CD1c-positive myeloid dendritic cell (primary cell): ENCODE measurements at regions not wholly inside any gene's neighbourhood (a gene's known extent, or its start where the extent isn't known, plus 50 kb on each side); places are given as distances from the start of the nearest gene placed in this dataset.
A peak's percentile ranks its signal among the peaks of the same experiment; 100 is the strongest.

Experiments
- DNase-seq: peaks from one replicate; pipeline ENCODE4 v3.0.0-alpha.2; 2016; ENCODE audit errors: extremely low spot score

GRCh38 chr9:20117986-20118385, 329.1 kb upstream of the SLC24A2 start:
- peak; percentile 4 for DNase-seq

DNA sequence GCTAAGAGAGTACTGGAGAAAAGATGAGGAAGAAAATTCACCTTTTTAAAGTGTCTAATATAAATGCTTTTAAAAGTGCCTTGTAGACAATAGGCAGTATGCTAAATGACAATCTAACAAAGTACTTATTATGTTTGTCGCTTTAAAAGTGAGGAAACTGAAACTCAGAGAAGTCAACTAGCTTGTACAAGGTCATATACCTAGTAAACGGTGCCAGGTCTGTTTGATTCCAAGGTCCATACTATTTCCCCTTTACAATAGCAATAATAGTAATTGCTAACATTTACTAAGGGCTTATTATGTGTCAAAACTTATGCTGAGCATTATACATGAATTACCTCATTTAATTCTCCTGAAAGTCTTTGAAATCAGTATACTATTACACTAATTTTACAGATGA, 328.6 kb upstream of the SLC24A2 start:
- DNase-seq = no peak

DNA sequence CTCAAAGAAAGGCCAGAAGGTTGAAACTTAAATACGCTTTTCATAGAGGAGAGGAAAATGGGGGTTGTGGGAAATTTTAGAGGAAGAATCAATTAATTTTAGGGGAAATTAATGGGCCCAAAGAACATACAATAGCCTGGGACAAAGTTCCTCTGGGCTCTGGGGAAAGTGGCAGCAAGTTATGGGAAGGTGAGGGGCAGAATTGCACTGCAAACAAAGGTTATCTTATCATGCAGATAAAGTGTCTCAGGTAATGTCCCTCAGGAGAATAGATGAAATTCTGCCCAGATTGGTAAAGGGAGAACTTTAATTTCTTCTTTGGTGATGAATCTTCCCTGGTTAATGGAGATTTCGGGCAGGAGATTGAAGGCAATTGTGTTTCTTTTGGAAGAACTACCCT, 326.1 kb upstream of the SLC24A2 start:
- DNase-seq = no peak

DNA sequence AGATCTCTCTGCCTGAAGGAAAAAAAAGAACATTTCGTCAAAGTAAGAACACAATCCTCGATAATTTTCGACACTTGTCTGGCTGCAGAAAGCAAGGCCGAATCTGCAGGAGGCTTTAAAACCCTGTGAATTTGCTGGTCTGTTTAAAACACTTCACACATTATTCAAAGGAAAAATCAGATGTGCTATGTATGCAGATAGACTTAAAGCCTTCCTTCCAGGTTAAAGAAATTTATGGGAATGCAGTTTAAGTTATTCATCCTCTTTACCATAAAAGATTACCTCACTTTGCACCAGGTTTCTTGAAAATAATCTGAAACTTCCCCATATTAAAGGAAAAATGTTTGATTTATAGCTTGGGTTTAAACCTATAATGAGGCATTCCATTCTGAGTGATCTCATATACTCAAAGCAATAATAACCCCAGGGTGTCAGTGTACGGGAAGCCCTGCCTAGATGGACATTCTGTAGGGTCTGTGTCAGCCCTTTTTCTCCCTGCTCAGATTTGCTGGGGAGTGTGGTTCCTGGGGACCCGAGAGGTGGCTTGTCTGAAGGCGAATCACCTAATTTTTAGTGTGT, 323.5 kb upstream of the SLC24A2 start:
- no peak for DNase-seq

DNA sequence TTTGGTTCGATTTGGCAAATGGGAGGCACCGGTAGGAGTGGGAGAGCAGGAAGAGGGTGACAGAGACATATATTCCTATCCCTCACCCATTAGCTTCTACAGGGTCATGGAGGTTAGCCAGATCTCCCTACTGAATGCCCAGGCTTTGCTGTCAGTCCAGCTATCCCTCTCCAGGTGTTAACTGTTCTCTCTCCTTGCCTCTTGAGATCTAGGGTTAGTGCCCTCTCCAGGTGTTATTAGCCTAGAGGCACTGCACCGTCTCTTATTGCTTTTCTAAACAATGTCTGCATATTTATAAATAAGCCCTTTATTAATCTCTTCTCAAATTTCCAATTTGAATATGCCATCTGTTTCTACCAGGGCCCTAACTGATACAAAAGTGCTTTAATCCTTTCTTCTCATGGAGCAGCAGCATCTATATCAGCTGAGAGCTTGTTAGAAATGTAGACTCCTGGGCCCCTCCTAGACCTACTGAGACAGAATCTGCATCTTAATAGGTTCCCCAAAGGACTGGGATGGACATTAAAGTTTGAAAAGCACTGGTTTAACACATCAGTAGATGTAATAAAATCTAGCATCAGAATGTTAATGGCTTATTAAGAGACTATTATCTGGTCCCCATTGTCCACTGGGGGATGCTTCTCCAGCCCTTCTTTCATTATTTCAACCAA, 322.5 kb upstream of the SLC24A2 start:
- no peak for DNase-seq

DNA sequence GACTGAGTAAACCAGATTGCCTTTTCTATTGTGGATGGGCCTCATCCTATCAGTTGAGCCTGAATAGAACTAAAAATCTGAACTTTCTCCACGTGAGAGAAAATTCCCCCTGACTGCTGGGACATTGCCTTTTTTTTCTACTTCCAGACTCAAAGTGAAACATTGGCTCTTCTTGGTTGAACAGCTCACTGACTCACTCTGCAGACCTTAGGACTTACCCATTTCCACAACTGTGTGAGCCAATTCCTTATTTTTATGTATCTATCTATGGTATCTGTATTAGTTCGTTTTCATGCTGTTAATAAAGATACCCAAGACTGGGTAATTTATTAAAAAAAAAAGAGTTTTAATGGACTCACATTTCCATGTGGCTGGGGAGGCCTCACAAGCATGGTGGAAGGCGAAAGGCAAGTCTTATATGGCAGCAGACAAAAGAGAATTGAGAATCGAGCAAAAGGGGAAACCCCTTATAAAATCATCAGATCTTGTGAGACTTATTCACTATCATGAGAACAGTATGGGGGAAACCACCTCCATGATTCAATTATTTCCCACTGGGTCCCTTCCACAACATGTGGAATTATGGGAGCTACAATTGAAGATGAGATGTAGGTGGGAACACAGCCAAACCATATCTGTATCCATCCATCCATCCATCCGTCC, 306.7 kb upstream of the SLC24A2 start:
- DNase-seq = no peak

DNA sequence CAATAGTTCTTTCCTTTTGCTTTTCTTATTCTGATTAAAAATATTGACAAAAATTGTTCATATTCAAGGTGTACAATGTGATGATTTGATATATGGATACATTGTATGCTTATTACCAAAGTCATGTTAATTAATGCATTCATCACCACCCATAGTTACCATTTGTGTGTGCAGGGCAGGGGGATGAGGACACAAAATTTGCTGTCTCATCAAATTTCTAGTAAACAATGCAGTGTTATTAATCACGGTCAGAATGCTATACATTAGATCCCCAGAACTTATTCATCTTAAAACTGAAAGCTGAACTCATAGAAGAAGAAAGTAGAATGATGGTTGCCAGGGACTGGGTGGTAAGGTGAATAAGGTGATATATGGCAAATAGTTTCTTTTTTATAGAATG, 303.7 kb upstream of the SLC24A2 start:
- DNase-seq = no peak

- no peak for DNase-seq
These were observed 298.6 kb upstream of the SLC24A2 start for GRCh38 chr9:20087481-20087880.

GRCh38 chr9:20085842-20086241, 297.0 kb upstream of the SLC24A2 start:
- DNase-seq = no peak

DNA sequence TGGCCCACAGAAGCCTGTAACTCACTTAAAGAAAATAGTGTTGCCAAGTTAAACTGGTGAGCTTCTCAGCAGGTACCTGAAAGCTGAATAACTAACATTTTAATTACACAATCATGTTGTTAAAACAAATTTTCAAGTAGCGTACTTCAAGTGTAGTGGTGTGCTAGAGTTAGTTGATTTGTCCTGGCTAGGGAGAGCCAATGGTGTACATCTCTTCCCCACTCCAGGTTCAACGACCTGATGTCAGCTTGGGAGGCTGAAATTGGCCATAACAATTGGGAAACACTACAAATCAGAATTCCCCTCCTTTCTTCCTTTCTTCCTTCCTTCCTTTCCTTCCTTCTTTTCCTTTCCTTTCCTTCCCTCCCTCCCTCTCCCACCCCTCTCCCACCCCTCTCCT, 295.3 kb upstream of the SLC24A2 start:
- no peak for DNase-seq

GRCh38 chr9:20083390-20083789, 294.6 kb upstream of the SLC24A2 start:
- DNase-seq = no peak

GRCh38 chr9:20082831-20083230, 294.0 kb upstream of the SLC24A2 start:
- DNase-seq = no peak

DNA sequence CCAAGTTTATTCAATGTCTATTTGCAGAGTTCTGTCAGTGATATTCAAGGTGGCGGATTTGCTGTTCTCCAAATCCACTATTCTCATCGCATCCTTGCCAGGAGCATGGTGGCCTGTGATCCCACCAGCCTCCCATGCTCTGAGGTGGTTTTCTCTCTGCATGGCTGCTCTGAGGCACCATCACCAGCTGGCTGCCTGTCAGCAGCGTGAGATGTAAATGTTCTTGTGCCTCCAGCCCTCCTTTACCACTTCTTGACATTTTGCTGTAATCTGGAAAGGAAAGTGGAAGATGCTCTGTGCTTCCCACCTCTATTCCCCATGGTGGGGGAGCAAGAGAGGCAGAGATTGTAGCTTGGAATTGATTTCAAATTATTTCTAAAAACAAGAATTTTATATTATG, 293.6 kb upstream of the SLC24A2 start:
- no peak for DNase-seq

- DNase-seq = no peak
These were observed 289.4 kb upstream of the SLC24A2 start for GRCh38 chr9:20078246-20078645.

- no peak for DNase-seq
These were observed 285.5 kb upstream of the SLC24A2 start for GRCh38 chr9:20074291-20074690.

- DNase-seq = no peak
These were observed 281.5 kb upstream of the SLC24A2 start for GRCh38 chr9:20070336-20070735.

GRCh38 chr9:20065796-20066700, 277.2 kb upstream of the SLC24A2 start:
- no peak for DNase-seq

DNA sequence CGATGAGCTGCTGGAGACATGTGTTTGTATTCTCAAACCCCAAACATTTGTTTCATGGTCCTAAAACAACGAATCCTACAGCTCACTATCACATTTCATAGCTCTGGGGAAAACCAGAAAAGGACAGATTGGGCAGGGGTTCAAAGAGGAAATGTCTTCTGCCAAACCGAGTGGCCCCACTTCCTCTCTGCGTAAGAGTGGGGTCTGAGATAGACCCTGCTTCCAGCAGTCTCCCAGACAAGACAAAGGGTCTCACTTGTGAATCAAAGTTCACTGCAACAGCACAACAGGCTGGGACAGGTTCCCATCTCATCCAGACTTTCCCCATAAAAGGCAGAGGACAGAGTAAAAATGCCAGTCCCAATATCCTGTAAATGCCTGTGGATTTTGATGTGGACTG, 276.2 kb upstream of the SLC24A2 start:
- no peak for DNase-seq

- no peak for DNase-seq
These were observed 265.9 kb upstream of the SLC24A2 start for GRCh38 chr9:20054734-20055133.

- DNase-seq = no peak
These were observed 260.1 kb upstream of the SLC24A2 start for GRCh38 chr9:20048985-20049384.

GRCh38 chr9:20048437-20048836, 259.6 kb upstream of the SLC24A2 start:
- DNase-seq = no peak

DNA sequence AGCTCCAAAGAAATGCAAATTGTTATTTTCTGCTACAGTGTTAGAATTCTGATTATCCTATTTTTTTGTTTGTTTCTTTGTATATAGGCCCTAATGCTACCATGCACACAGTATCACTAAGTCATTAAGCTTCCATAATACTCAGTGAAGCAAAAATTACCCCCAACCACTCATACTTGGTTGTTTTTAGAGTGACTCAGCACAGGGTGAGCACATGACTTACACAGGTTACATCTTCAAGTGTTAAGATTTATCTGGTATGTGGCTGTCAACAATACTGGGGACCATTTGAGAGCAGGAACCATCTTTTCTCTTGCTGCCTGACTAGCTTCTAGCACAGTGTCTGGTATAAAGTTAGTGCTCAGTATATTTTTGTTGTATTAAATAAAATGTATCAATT, 255.8 kb upstream of the SLC24A2 start:
- DNase-seq = no peak
